GM12891 (cell line): ENCODE measurements at regions not wholly inside any gene's neighbourhood (a gene's known extent, or its start where the extent isn't known, plus 50 kb on each side); places are given as distances from the start of the nearest gene placed in this dataset.

Experiments
- PAX5 ChIP-seq: IDR thresholded peaks from 2 replicates; pipeline ENCODE4 v1.6.1; 2011; ENCODE audit warnings: low read length, moderate library complexity, mild to moderate bottlenecking; ENCODE audit not compliant: insufficient read depth, severe bottlenecking
- POLR2A ChIP-seq: IDR thresholded peaks from 2 replicates; pipeline ENCODE4 v1.6.1; 2011; ENCODE audit warnings: low read depth, low read length, control low read depth
- POLR2AphosphoS5 ChIP-seq: IDR thresholded peaks from 2 replicates; pipeline ENCODE4 v1.6.1; 2011; ENCODE audit warnings: low read depth, low read length, control low read depth
- POU2F2 ChIP-seq: IDR thresholded peaks from 2 replicates; pipeline ENCODE4 v1.6.1; 2011; ENCODE audit warnings: low read depth, mild to moderate bottlenecking, control low read depth, low read length, moderate library complexity
- SPI1 ChIP-seq: IDR thresholded peaks from 2 replicates; pipeline ENCODE4 v1.6.1; 2011; ENCODE audit warnings: low read depth, low read length, control low read depth
- TAF1 ChIP-seq: IDR thresholded peaks from 2 replicates; pipeline ENCODE4 v1.6.1; 2011; ENCODE audit warnings: low read depth, low read length, control low read depth

DNA sequence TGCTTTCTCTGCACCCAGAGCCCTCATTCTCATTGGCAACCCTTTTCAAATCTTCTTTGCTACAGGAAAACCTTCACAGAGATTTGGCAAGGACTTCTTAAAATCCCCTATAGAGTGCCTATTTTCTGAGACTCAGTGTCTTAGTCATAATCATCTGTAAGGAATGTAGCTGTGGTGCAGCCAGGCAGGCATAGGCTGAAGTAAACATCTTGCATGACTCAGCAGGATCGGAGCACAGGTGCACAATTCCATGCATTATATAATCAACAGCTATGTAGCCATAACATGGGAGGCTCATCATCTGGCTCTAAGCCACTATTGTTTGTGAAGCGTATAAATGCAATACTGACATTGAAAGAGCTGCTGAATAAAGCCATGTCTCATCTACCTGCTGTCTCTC, 368.8 kb downstream of the MAGEE1 start:
- TF ChIP-seq POLR2AphosphoS5 (no peak), POLR2A (no peak), TAF1 (no peak), POU2F2 (no peak), SPI1 (no peak), PAX5 (no peak)
